ENCODE measurements at regions not wholly inside any gene's neighbourhood (a gene's known extent, or its start where the extent isn't known, plus 50 kb on each side); places are given as distances from the start of the nearest gene placed in this dataset.

- no peaks in the 10 kb centered on the region for H3K27me3 ChIP-seq (ENCODE audit: control insufficient read depth in 2 of 2, insufficient read depth in 2 of 2, low read length in 2 of 2)
- H3K9me3 ChIP-seq (ENCODE audit: control insufficient read depth in 2 of 3, low read length in 3 of 3), result no peaks in the 10 kb centered on the region
- DNase-seq, result no peak
- intact Hi-C loops (cut with micrococcal nuclease), result no loop called here
- H3K4me1 ChIP-seq (ENCODE audit: control insufficient read depth in 2 of 2, insufficient read depth in 2 of 2, low read length in 2 of 2), result no peaks in the 10 kb centered on the region
- H3K27me3 Mint-ChIP-seq, result no peaks in the 10 kb centered on the region
- H3K4me3 Mint-ChIP-seq, result no peak overlapping the region
- H3K27ac ChIP-seq (ENCODE audit: low read depth, low read length), result no peak overlapping the region
- ATAC-seq, result no peak
- ChIA-PET POLR2A (no interaction called here), CTCF (no interaction called here)
- H3K4me3 ChIP-seq (ENCODE audit: low read length), result no peak overlapping the region
- peaks cover 0 to 25% (median 5%) of the 10 kb centered on the region in 11 donors for H3K9me3 Mint-ChIP-seq
- H3K36me3 Mint-ChIP-seq, result no peaks in the 10 kb centered on the region
- no peak overlapping the region for H3K27ac Mint-ChIP-seq
- H3K4me1 Mint-ChIP-seq, result no peaks in the 10 kb centered on the region
- no peaks in the 10 kb centered on the region for H3K36me3 ChIP-seq (ENCODE audit: control insufficient read depth in 2 of 3, insufficient read depth in 3 of 3, low read length in 3 of 3)
These were observed 571.9 kb upstream of the FTMT start for GRCh38 chr5:121279801-121280200.

DNA sequence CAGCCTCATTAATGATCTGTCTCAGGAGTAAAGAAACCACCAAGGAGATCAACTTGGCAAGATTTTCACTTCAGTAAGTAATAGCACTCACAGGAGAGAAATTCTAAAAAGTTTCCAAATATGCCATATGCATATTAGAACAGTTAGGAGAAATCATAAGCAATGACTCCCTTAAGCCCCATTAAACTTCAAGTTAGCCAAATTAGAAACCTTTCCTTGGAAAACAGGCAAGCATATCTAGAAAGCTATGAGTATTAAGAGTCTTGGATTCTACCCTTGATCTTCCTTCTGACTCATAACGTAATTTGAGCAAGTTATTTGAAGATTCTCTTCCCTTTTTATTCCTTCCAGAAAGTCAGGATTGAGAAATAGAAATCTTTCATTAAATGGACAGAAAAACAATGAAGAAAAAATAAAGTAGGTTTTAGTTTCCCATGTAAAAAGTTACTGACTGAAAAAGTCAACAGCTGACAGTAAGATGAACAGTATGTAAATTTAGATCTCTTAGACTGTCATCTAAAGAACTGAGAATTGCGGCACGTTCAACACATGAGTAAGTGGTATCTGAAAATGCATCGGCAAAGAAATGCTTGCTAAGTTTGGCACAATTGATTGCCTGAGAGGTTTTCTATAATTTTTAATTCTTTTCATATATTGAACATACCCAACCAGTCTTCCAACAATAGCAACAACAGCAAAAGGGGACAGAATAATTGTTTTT lies 565.7 kb upstream of the FTMT start:
- Histone ChIP-seq H3K27me3 (ENCODE audit: control insufficient read depth in 2 of 2, insufficient read depth in 2 of 2, low read length in 2 of 2) (no peaks in the 10 kb centered on the region), H3K4me3 (ENCODE audit: low read length) (no peak overlapping the region), H3K4me1 (ENCODE audit: control insufficient read depth in 2 of 2, insufficient read depth in 2 of 2, low read length in 2 of 2) (no peaks in the 10 kb centered on the region), H3K36me3 (ENCODE audit: control insufficient read depth in 2 of 3, insufficient read depth in 3 of 3, low read length in 3 of 3) (no peaks in the 10 kb centered on the region), H3K27ac (ENCODE audit: low read depth, low read length) (no peak overlapping the region), H3K9me3 (ENCODE audit: control insufficient read depth in 2 of 3, low read length in 3 of 3) (no peaks in the 10 kb centered on the region)
- intact Hi-C loops (cut with micrococcal nuclease), result no loop called here
- CTCF ChIA-PET, result no interaction called here
- Mint-ChIP-seq H3K36me3 (no peaks in the 10 kb centered on the region), H3K4me1 (no peaks in the 10 kb centered on the region), H3K27me3 (no peaks in the 10 kb centered on the region), H3K4me3 (no peak overlapping the region), H3K27ac (no peak overlapping the region), H3K9me3 (peaks cover 0 to 22% (median 5%) of the 10 kb centered on the region in 11 donors)
- ATAC-seq (no peak), DNase-seq (no peak)
- POLR2A ChIA-PET, result no interaction called here

DNA sequence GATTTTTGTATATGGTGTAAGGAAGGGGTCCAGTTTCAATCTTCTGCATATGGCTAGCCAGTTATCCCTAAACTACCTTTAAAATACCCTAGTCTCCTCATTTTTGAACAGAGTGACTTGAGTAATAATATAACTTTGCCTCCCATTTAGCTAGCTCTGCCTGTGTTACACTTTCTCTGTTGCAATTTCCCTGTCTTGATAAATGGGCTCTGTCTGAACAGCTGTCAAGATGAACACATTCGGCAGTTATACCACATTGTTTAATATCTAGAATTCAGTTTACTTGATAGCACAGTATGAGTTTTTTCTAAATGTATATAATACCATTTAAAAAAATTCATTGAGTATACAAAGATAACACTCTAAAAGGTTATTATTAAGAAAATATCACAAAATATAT lies 562.9 kb upstream of the FTMT start:
- ChIA-PET CTCF (no interaction called here), POLR2A (no interaction called here)
- Histone ChIP-seq H3K27me3 (ENCODE audit: control insufficient read depth in 2 of 2, insufficient read depth in 2 of 2, low read length in 2 of 2) (no peaks in the 10 kb centered on the region), H3K9me3 (ENCODE audit: control insufficient read depth in 2 of 3, low read length in 3 of 3) (no peaks in the 10 kb centered on the region), H3K4me1 (ENCODE audit: control insufficient read depth in 2 of 2, insufficient read depth in 2 of 2, low read length in 2 of 2) (no peaks in the 10 kb centered on the region), H3K4me3 (ENCODE audit: low read length) (no peak overlapping the region), H3K36me3 (ENCODE audit: control insufficient read depth in 2 of 3, insufficient read depth in 3 of 3, low read length in 3 of 3) (no peaks in the 10 kb centered on the region), H3K27ac (ENCODE audit: low read depth, low read length) (no peak overlapping the region)
- Mint-ChIP-seq H3K36me3 (no peaks in the 10 kb centered on the region), H3K4me3 (no peak overlapping the region), H3K9me3 (peaks cover 0 to 18% (median 3%) of the 10 kb centered on the region in 11 donors), H3K27ac (no peak overlapping the region), H3K27me3 (no peaks in the 10 kb centered on the region), H3K4me1 (no peaks in the 10 kb centered on the region)
- no peak for ATAC-seq
- no peak for DNase-seq
- intact Hi-C loops (cut with micrococcal nuclease), result no loop called here

GRCh38 chr5:121292664-121293063 lies 559.0 kb upstream of the FTMT start:
- no peaks in the 10 kb centered on the region for H3K4me1 Mint-ChIP-seq
- DNase-seq (no peak), ATAC-seq (no peak)
- POLR2A ChIA-PET, result no interaction called here
- H3K9me3 Mint-ChIP-seq, result peaks cover 0 to 10% (median 2%) of the 10 kb centered on the region in 11 donors
- CTCF ChIA-PET, result no interaction called here
- Histone ChIP-seq H3K27me3 (ENCODE audit: control insufficient read depth in 2 of 2, insufficient read depth in 2 of 2, low read length in 2 of 2) (no peaks in the 10 kb centered on the region), H3K4me1 (ENCODE audit: control insufficient read depth in 2 of 2, insufficient read depth in 2 of 2, low read length in 2 of 2) (no peaks in the 10 kb centered on the region), H3K9me3 (ENCODE audit: control insufficient read depth in 2 of 3, low read length in 3 of 3) (no peaks in the 10 kb centered on the region), H3K27ac (ENCODE audit: low read depth, low read length) (no peak overlapping the region), H3K4me3 (ENCODE audit: low read length) (no peak overlapping the region), H3K36me3 (ENCODE audit: control insufficient read depth in 2 of 3, insufficient read depth in 3 of 3, low read length in 3 of 3) (no peaks in the 10 kb centered on the region)
- no peaks in the 10 kb centered on the region for H3K36me3 Mint-ChIP-seq
- intact Hi-C loops (cut with micrococcal nuclease), result no loop called here
- no peak overlapping the region for H3K4me3 Mint-ChIP-seq
- H3K27me3 Mint-ChIP-seq, result no peaks in the 10 kb centered on the region
- no peak overlapping the region for H3K27ac Mint-ChIP-seq

DNA sequence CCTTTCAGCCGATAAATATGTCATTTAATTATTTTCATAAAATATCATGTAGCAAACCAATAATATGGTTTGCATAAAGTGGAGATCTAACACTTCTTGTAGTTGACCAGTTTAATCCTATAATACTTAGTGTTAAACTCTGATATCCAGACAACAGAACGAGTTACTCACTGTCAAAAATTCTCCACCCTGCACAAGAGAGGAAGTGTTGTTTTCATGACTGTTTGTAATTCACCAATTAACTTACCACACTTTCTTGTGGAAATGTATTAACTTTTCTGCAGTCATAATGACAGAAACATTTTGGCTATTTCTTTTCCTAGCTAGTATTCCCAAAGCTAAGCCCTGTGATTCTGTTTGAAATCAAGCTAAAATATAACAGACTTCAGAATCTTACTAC lies 555.3 kb upstream of the FTMT start:
- Mint-ChIP-seq H3K4me3 (no peak overlapping the region), H3K9me3 (peaks cover 0 to 9% (median under 1%) of the 10 kb centered on the region in 11 donors), H3K27me3 (no peaks in the 10 kb centered on the region), H3K36me3 (no peaks in the 10 kb centered on the region), H3K4me1 (no peaks in the 10 kb centered on the region), H3K27ac (no peak overlapping the region)
- Histone ChIP-seq H3K27ac (ENCODE audit: low read depth, low read length) (no peak overlapping the region), H3K9me3 (ENCODE audit: control insufficient read depth in 2 of 3, low read length in 3 of 3) (no peaks in the 10 kb centered on the region), H3K27me3 (ENCODE audit: control insufficient read depth in 2 of 2, insufficient read depth in 2 of 2, low read length in 2 of 2) (no peaks in the 10 kb centered on the region), H3K4me3 (ENCODE audit: low read length) (no peak overlapping the region), H3K36me3 (ENCODE audit: control insufficient read depth in 2 of 3, insufficient read depth in 3 of 3, low read length in 3 of 3) (no peaks in the 10 kb centered on the region), H3K4me1 (ENCODE audit: control insufficient read depth in 2 of 2, insufficient read depth in 2 of 2, low read length in 2 of 2) (no peaks in the 10 kb centered on the region)
- ChIA-PET POLR2A (no interaction called here), CTCF (no interaction called here)
- DNase-seq (no peak), ATAC-seq (no peak)
- intact Hi-C loops (cut with micrococcal nuclease), result no loop called here

DNA sequence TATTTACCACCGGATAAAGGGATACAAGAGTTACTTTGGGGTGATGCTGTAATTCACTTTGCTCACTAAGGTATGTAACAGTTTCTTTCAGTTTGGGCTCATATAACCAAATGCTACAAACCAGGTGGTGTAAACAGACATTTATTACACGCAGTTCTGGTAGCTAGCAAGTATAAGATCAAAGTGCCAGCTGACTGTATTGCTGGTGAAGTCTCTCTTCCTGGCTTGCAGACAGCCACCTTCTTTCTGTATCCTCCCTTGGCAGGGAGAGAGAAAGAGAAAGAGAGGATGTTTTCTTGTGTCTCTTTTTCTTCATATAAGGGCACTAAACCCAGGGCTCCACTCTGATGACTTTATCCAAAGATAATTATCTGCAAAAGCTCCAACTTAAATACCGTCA lies 552.5 kb upstream of the FTMT start:
- ChIA-PET CTCF (no interaction called here), POLR2A (no interaction called here)
- Mint-ChIP-seq H3K27ac (no peak overlapping the region), H3K4me3 (no peak overlapping the region), H3K9me3 (peaks cover 0 to 4% (median 0%) of the 10 kb centered on the region in 11 donors), H3K4me1 (no peaks in the 10 kb centered on the region), H3K27me3 (no peaks in the 10 kb centered on the region), H3K36me3 (no peaks in the 10 kb centered on the region)
- intact Hi-C loops (cut with micrococcal nuclease), result no loop called here
- DNase-seq (no peak), ATAC-seq (no peak)
- Histone ChIP-seq H3K9me3 (ENCODE audit: control insufficient read depth in 2 of 3, low read length in 3 of 3) (no peaks in the 10 kb centered on the region), H3K36me3 (ENCODE audit: control insufficient read depth in 2 of 3, insufficient read depth in 3 of 3, low read length in 3 of 3) (no peaks in the 10 kb centered on the region), H3K27me3 (ENCODE audit: control insufficient read depth in 2 of 2, insufficient read depth in 2 of 2, low read length in 2 of 2) (no peaks in the 10 kb centered on the region), H3K4me1 (ENCODE audit: control insufficient read depth in 2 of 2, insufficient read depth in 2 of 2, low read length in 2 of 2) (no peaks in the 10 kb centered on the region), H3K27ac (ENCODE audit: low read depth, low read length) (no peak overlapping the region), H3K4me3 (ENCODE audit: low read length) (no peak overlapping the region)

DNA sequence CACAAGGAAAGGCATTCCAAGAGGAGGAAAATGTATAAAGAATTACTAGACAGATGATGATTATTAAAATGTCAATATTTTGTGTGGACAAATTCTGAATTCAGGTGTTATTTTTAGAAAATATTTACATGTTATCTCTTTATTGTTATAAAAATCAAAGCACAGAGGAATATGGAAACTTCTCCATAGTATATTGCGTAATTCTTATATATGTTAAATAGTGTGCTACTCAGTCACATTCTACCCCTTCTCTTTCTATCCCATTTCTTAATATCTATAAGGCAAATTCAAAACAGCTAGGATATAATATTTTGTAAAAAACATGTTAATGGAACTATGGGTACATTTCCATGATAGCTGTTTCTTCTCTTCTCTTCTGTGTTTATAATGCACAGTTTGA lies 546.8 kb upstream of the FTMT start:
- no peak overlapping the region for H3K4me3 ChIP-seq (ENCODE audit: low read length)
- H3K4me1 Mint-ChIP-seq, result no peaks in the 10 kb centered on the region
- H3K27ac ChIP-seq (ENCODE audit: low read depth, low read length), result no peak overlapping the region
- POLR2A ChIA-PET, result no interaction called here
- H3K9me3 Mint-ChIP-seq, result peaks cover 0 to 8% (median 2%) of the 10 kb centered on the region in 11 donors
- CTCF ChIA-PET, result no interaction called here
- H3K9me3 ChIP-seq (ENCODE audit: control insufficient read depth in 2 of 3, low read length in 3 of 3), result no peaks in the 10 kb centered on the region
- no peak overlapping the region for H3K4me3 Mint-ChIP-seq
- H3K27me3 Mint-ChIP-seq, result no peaks in the 10 kb centered on the region
- no peaks in the 10 kb centered on the region for H3K36me3 Mint-ChIP-seq
- intact Hi-C loops (cut with micrococcal nuclease), result no loop called here
- H3K27ac Mint-ChIP-seq, result no peak overlapping the region
- no peaks in the 10 kb centered on the region for H3K36me3 ChIP-seq (ENCODE audit: control insufficient read depth in 2 of 3, insufficient read depth in 3 of 3, low read length in 3 of 3)
- no peaks in the 10 kb centered on the region for H3K27me3 ChIP-seq (ENCODE audit: control insufficient read depth in 2 of 2, insufficient read depth in 2 of 2, low read length in 2 of 2)
- no peaks in the 10 kb centered on the region for H3K4me1 ChIP-seq (ENCODE audit: control insufficient read depth in 2 of 2, insufficient read depth in 2 of 2, low read length in 2 of 2)
- ATAC-seq (no peak), DNase-seq (no peak)

Data from naive thymus-derived CD4-positive, alpha-beta T cell (primary cell).